ENCODE measurements at regions not wholly inside any gene's neighbourhood (a gene's known extent, or its start where the extent isn't known, plus 50 kb on each side); places are given as distances from the start of the nearest gene placed in this dataset.

- no peak for TF ChIP-seq ZBTB8A (tag by site-specific recombination; IDR thresholded peaks at IDR 0.05)
- no peak for TF ChIP-seq OSR2 (tag by site-specific recombination; IDR thresholded peaks at IDR 0.05)
Measured at GRCh38 chr17:77297693-77298666, 157.2 kb downstream of the SEC14L1 start (continued).

- no peaks in the 10 kb centered on the region for H3K36me3 ChIP-seq (ENCODE audit: control insufficient read depth in 2 of 2, insufficient read depth in 1 of 2, low read length in 2 of 2)
- no peaks in the 10 kb centered on the region for H3K9me3 ChIP-seq (ENCODE audit: control insufficient read depth, insufficient read depth, low read depth, low read length)
- ChIA-PET POLR2A (interaction anchor here (1.5 kb wide), 1 partner anchor 10 kb away, joined by 7 read pairs; no protein-coding TSS in a partner anchor), CTCF (interaction anchor here (0.7 to 1.2 kb wide), 3 partner anchors 18 to 174 kb away, joined by 3 to 4 read pairs (median 3); no protein-coding TSS in a partner anchor)
- H3K4me1 ChIP-seq (ENCODE audit: control insufficient read depth, insufficient read depth, low read length): no peaks in the 10 kb centered on the region
- TF ChIP-seq SETDB1 (IDR thresholded peaks at IDR 0.05; ENCODE audit: insufficient read length, low read length): peak; percentile 53
- no peak for TF ChIP-seq ZNF274 (IDR thresholded peaks at IDR 0.05; ENCODE audit: low read length)
- no peak for TF ChIP-seq ZNF274 (tag by site-specific recombination; IDR thresholded peaks at IDR 0.05; ENCODE audit: borderline replicate concordance)
- H3K27ac ChIP-seq (ENCODE audit: extremely low read depth, low read depth, low read length): no peak overlapping the region
- no peak overlapping the region for H3K4me3 ChIP-seq (ENCODE audit: low read depth, low read length)
Measured at GRCh38 chr17:77298811-77299210, 158.0 kb downstream of the SEC14L1 start.

GRCh38 chr17:77299256-77300015 lies 158.7 kb downstream of the SEC14L1 start:
- Histone ChIP-seq H3K9me3 (ENCODE audit: control insufficient read depth, insufficient read depth, low read depth, low read length) (no peaks in the 10 kb centered on the region), H3K4me1 (ENCODE audit: control insufficient read depth, insufficient read depth, low read length) (no peaks in the 10 kb centered on the region), H3K4me3 (ENCODE audit: low read depth, low read length) (no peak overlapping the region), H3K27ac (ENCODE audit: extremely low read depth, low read depth, low read length) (no peak overlapping the region), H3K36me3 (ENCODE audit: control insufficient read depth in 2 of 2, insufficient read depth in 1 of 2, low read length in 2 of 2) (no peaks in the 10 kb centered on the region)
- ChIA-PET CTCF (interaction anchor here (0.7 to 1.2 kb wide), 4 partner anchors 18 to 173 kb away, joined by 3 to 4 read pairs (median 3); no protein-coding TSS in a partner anchor), POLR2A (interaction anchor here (1.4 to 1.5 kb wide), 2 partner anchors 11 to 159 kb away, joined by 3 to 7 read pairs; partner anchors contain the start of gene SEC14L1)
- TF ChIP-seq ZBTB7A (tag by site-specific recombination; IDR thresholded peaks at IDR 0.05; ENCODE audit: low read depth) (no peak), ZNF561 (tag by site-specific recombination; IDR thresholded peaks at IDR 0.05; ENCODE audit: borderline replicate concordance) (no peak), ZNF488 (tag by site-specific recombination; IDR thresholded peaks at IDR 0.05) (no peak), ZNF169 (tag by site-specific recombination; IDR thresholded peaks at IDR 0.05) (no peak)

GRCh38 chr17:77300016-77300686 lies 159.4 kb downstream of the SEC14L1 start:
- H3K4me3 ChIP-seq (ENCODE audit: low read depth, low read length): no peak overlapping the region
- H3K4me1 ChIP-seq (ENCODE audit: control insufficient read depth, insufficient read depth, low read length): no peaks in the 10 kb centered on the region
- ChIA-PET POLR2A (interaction anchor here (0.6 to 1.5 kb wide), 5 partner anchors 9 to 159 kb away, joined by 3 to 8 read pairs (median 5); partner anchors contain the start of gene SEC14L1), CTCF (interaction anchor here (0.9 to 1.2 kb wide), 2 partner anchors 19 to 130 kb away, joined by 3 read pairs; no protein-coding TSS in a partner anchor)
- no peaks in the 10 kb centered on the region for H3K9me3 ChIP-seq (ENCODE audit: control insufficient read depth, insufficient read depth, low read depth, low read length)
- H3K27ac ChIP-seq (ENCODE audit: extremely low read depth, low read depth, low read length): no peak overlapping the region
- H3K36me3 ChIP-seq (ENCODE audit: control insufficient read depth in 2 of 2, insufficient read depth in 1 of 2, low read length in 2 of 2): no peaks in the 10 kb centered on the region
- TF ChIP-seq KLF1 (tag by site-specific recombination; IDR thresholded peaks at IDR 0.05): no peak
- TF ChIP-seq ZNF114 (tag by site-specific recombination; IDR thresholded peaks at IDR 0.05): no peak
- TF ChIP-seq ZNF610 (tag by site-specific recombination; IDR thresholded peaks at IDR 0.05; ENCODE audit: borderline replicate concordance): no peak
- no peak for TF ChIP-seq ZNF280D (tag by site-specific recombination; IDR thresholded peaks at IDR 0.05)
- TF ChIP-seq ZNF202 (tag by site-specific recombination; IDR thresholded peaks at IDR 0.05; ENCODE audit: borderline replicate concordance): no peak
- TF ChIP-seq HIC1 (tag by site-specific recombination; IDR thresholded peaks at IDR 0.05): no peak
- TF ChIP-seq ZNF621 (tag by site-specific recombination; IDR thresholded peaks at IDR 0.05): no peak
- no peak for TF ChIP-seq CTCF (tag by site-specific recombination; IDR thresholded peaks at IDR 0.05)
